Hepatocyte (in vitro differentiated cells): ENCODE measurements at regions not wholly inside any gene's neighbourhood (a gene's known extent, or its start where the extent isn't known, plus 50 kb on each side); places are given as distances from the start of the nearest gene placed in this dataset.
A peak's percentile ranks its signal among the peaks of the same experiment; 100 is the strongest.

ENCODE experiments used
- DNase-seq: peaks from one replicate; pipeline ENCODE4 v3.0.0-alpha.2; 2016; ENCODE audit warnings: low spot score
- H2AFZ ChIP-seq: fragments of 200-600 bp; sonication (generic); 2 replicates; pipeline ENCODE4 v1.6.0; 2016; ENCODE audit warnings: antibody characterized with exemption, mild to moderate bottlenecking
- H3K27ac ChIP-seq: fragments of 200-600 bp; sonication (generic); 2 replicates; pipeline ENCODE4 v1.5.1; 2016; ENCODE audit warnings: mild to moderate bottlenecking
- H3K27me3 ChIP-seq: fragments of 200-600 bp; sonication (generic); 2 replicates; pipeline ENCODE4 v1.6.1; 2016
- H3K36me3 ChIP-seq: fragments of 200-600 bp; sonication (generic); replicated peaks from 2 replicates; pipeline ENCODE4 v1.5.1; 2016; ENCODE audit warnings: low read depth; ENCODE audit not compliant: insufficient read depth
- H3K4me1 ChIP-seq: fragments of 200-600 bp; sonication (generic); 2 replicates; pipeline ENCODE4 v1.5.1; 2016; ENCODE audit warnings: mild to moderate bottlenecking, moderate library complexity; ENCODE audit not compliant: insufficient read depth
- H3K4me2 ChIP-seq: fragments of 200-600 bp; sonication (generic); 2 replicates; pipeline ENCODE4 v1.6.0; 2016
- H3K4me3 ChIP-seq: fragments of 200-600 bp; sonication (generic); 2 replicates; pipeline ENCODE4 v1.5.1; 2016; ENCODE audit warnings: mild to moderate bottlenecking
- H3K79me2 ChIP-seq: fragments of 200-600 bp; sonication (generic); 2 replicates; pipeline ENCODE4 v1.6.0; 2017; ENCODE audit warnings: mild to moderate bottlenecking
- H3K9me2 ChIP-seq: fragments of 200-600 bp; sonication (generic); replicated peaks from 2 replicates; pipeline ENCODE4 v1.6.0; 2017; ENCODE audit warnings: mild to moderate bottlenecking; ENCODE audit not compliant: insufficient read depth
- H3K9me3 ChIP-seq: fragments of 200-600 bp; sonication (generic); 2 replicates; pipeline ENCODE4 v1.5.1; 2016; ENCODE audit warnings: low read depth, mild to moderate bottlenecking
- H4K20me1 ChIP-seq: fragments of 200-600 bp; sonication (generic); 2 replicates; pipeline ENCODE4 v1.6.0; 2016; ENCODE audit warnings: mild to moderate bottlenecking; ENCODE audit not compliant: insufficient read depth, poor library complexity, severe bottlenecking
- CTCF ChIP-seq: fragments of 200-600 bp; sonication (generic); IDR thresholded peaks from 2 replicates; pipeline ENCODE4 v1.5.1; 2016; ENCODE audit warnings: antibody characterized with exemption, mild to moderate bottlenecking; ENCODE audit not compliant: poor library complexity
- EZH2 ChIP-seq: fragments of 200-600 bp; sonication (generic); IDR thresholded peaks from 2 replicates; pipeline ENCODE4 v1.6.1; 2016; ENCODE audit warnings: antibody characterized with exemption, mild to moderate bottlenecking, borderline replicate concordance
- EZH2phosphoT487 ChIP-seq: fragments of 200-600 bp; sonication (generic); IDR thresholded peaks from one replicate; pipeline ENCODE4 v1.6.1; 2018; ENCODE audit warnings: antibody characterized with exemption, mild to moderate bottlenecking, low read depth, moderate library complexity; ENCODE audit not compliant: unreplicated experiment, severe bottlenecking
- WGBS: methylation state at CpG from one replicate; pipeline ENCODE4 v1.1.6; 2016; ENCODE audit warnings: low lambda C conversion rate; ENCODE audit errors: missing lambda C conversion rate; 5-methylcytosine and 5-hydroxymethylcytosine counted together

GRCh38 chr15:95953032-95953431 lies 377.5 kb upstream of the NR2F2 start:
- no peaks in the 10 kb centered on the region for H3K79me2 ChIP-seq
- 52% methylated on average over 4 of the region's 4 CpGs for WGBS
- no peaks in the 10 kb centered on the region for H3K27me3 ChIP-seq
- H2AFZ ChIP-seq, result no peak overlapping the region
- H4K20me1 ChIP-seq, result no peaks in the 10 kb centered on the region
- no peaks in the 10 kb centered on the region for H3K36me3 ChIP-seq
- H3K4me3 ChIP-seq, result no peak overlapping the region
- H3K4me2 ChIP-seq, result no peak overlapping the region
- H3K9me3 ChIP-seq, result no peaks in the 10 kb centered on the region
- no peak for DNase-seq
- H3K4me1 ChIP-seq, result no peaks in the 10 kb centered on the region
- no peaks in the 10 kb centered on the region for H3K9me2 ChIP-seq
- TF ChIP-seq EZH2phosphoT487 (no peak), CTCF (no peak), EZH2 (no peak)
- H3K27ac ChIP-seq, result no peak overlapping the region

- no peaks in the 10 kb centered on the region for H3K36me3 ChIP-seq
- no peak overlapping the region for H3K4me3 ChIP-seq
- H3K79me2 ChIP-seq, result no peaks in the 10 kb centered on the region
- 53% methylated on average over 7 of the region's 7 CpGs for WGBS
- TF ChIP-seq EZH2, result no peak
- TF ChIP-seq EZH2phosphoT487, result no peak
- no peak for TF ChIP-seq CTCF
- H3K9me2 ChIP-seq, result no peaks in the 10 kb centered on the region
- no peaks in the 10 kb centered on the region for H3K4me1 ChIP-seq
- H3K27ac ChIP-seq, result peak overlapping the region; percentile 25
- H4K20me1 ChIP-seq, result no peaks in the 10 kb centered on the region
- H2AFZ ChIP-seq, result no peak overlapping the region
- no peaks in the 10 kb centered on the region for H3K27me3 ChIP-seq
- no peaks in the 10 kb centered on the region for H3K9me3 ChIP-seq
- H3K4me2 ChIP-seq, result no peak overlapping the region
- DNase-seq, result no peak
Measured at GRCh38 chr15:95957861-95958260, 372.6 kb upstream of the NR2F2 start.

- Histone ChIP-seq H3K4me1 (no peaks in the 10 kb centered on the region), H4K20me1 (no peaks in the 10 kb centered on the region), H3K27ac (peak overlapping the region; percentile 28), H3K27me3 (no peaks in the 10 kb centered on the region), H3K79me2 (no peaks in the 10 kb centered on the region), H3K4me2 (no peak overlapping the region), H2AFZ (no peak overlapping the region), H3K4me3 (no peak overlapping the region), H3K9me3 (no peaks in the 10 kb centered on the region), H3K9me2 (no peaks in the 10 kb centered on the region), H3K36me3 (no peaks in the 10 kb centered on the region)
- WGBS, result 47% methylated on average over 5 of the region's 5 CpGs
- TF ChIP-seq CTCF, result no peak
- no peak for TF ChIP-seq EZH2
- TF ChIP-seq EZH2phosphoT487, result no peak
- peak; percentile 8 for DNase-seq
Measured at GRCh38 chr15:95958382-95958781, 372.1 kb upstream of the NR2F2 start.

GRCh38 chr15:95968856-95969255 lies 361.6 kb upstream of the NR2F2 start:
- H3K79me2 ChIP-seq, result no peaks in the 10 kb centered on the region
- no peak overlapping the region for H2AFZ ChIP-seq
- DNase-seq, result no peak
- H3K36me3 ChIP-seq, result no peaks in the 10 kb centered on the region
- H3K27ac ChIP-seq, result no peak overlapping the region
- no peak overlapping the region for H3K4me2 ChIP-seq
- TF ChIP-seq EZH2 (no peak), EZH2phosphoT487 (no peak), CTCF (no peak)
- H3K4me3 ChIP-seq, result no peak overlapping the region
- H3K27me3 ChIP-seq, result no peaks in the 10 kb centered on the region
- H3K9me2 ChIP-seq, result no peaks in the 10 kb centered on the region
- no peaks in the 10 kb centered on the region for H4K20me1 ChIP-seq
- no peaks in the 10 kb centered on the region for H3K4me1 ChIP-seq
- WGBS, result 97% methylated on average over 5 of the region's 5 CpGs
- no peaks in the 10 kb centered on the region for H3K9me3 ChIP-seq
